ENCODE measurements at regions not wholly inside any gene's neighbourhood (a gene's known extent, or its start where the extent isn't known, plus 50 kb on each side); places are given as distances from the start of the nearest gene placed in this dataset.

DNA sequence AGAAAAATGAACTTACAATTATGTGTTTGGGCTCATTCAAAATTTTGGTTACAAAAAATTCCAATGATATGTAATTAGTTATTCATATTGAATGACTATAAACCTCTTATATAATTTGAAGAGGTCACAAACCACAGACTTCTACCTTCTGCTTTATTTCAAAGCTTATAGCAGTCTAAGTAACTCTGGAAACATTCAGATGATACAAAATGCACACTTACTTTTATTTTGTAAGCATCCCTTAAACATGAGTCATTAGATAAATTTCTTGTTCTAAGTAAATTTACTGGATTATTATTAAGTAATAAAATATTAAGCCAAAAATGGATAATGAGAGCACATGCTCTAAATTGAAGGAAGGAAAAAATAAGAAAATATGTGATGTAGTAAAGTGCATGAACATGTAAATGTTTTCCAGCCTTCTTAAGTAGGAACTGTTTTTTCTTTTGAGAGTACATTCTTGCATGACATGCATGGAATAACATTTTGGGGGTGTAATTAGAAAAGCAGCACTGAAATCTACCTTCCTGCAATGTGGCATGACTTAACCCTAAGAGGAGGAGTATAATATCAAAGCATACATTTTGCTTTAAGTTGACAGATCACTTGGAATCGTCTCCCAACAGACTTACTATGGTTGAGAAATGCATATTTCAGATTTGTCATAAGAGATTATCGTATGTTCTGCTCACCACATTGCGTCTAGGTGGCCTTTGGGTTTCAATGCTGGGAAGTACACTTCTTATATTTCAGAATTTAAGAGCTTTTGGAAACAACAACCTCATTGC, 372.7 kb upstream of the HSF2 start:
- no peak for TF ChIP-seq GABPA (IDR thresholded peaks at IDR 0.05; ENCODE audit: low read depth)
- TF ChIP-seq CTCF (IDR thresholded peaks at IDR 0.05; ENCODE audit: insufficient read depth, low read length), result no peak
